Dermis microvascular lymphatic vessel endothelial cell (primary cell): ENCODE measurements at regions not wholly inside any gene's neighbourhood (a gene's known extent, or its start where the extent isn't known, plus 50 kb on each side); places are given as distances from the start of the nearest gene placed in this dataset.
"Not testable (repeated sequence)": the region's sequence is repeated elsewhere in the genome, so short reads cannot be mapped to it uniquely, and the experiment has no call there.

ENCODE experiments used
- DNase-seq, 2 donors: peaks; one replicate each; pipeline versions ENCODE4 v3.0.0 to v3.0.0-alpha.2; 2010; ENCODE audit warnings: low read depth in 2 of 2

DNA sequence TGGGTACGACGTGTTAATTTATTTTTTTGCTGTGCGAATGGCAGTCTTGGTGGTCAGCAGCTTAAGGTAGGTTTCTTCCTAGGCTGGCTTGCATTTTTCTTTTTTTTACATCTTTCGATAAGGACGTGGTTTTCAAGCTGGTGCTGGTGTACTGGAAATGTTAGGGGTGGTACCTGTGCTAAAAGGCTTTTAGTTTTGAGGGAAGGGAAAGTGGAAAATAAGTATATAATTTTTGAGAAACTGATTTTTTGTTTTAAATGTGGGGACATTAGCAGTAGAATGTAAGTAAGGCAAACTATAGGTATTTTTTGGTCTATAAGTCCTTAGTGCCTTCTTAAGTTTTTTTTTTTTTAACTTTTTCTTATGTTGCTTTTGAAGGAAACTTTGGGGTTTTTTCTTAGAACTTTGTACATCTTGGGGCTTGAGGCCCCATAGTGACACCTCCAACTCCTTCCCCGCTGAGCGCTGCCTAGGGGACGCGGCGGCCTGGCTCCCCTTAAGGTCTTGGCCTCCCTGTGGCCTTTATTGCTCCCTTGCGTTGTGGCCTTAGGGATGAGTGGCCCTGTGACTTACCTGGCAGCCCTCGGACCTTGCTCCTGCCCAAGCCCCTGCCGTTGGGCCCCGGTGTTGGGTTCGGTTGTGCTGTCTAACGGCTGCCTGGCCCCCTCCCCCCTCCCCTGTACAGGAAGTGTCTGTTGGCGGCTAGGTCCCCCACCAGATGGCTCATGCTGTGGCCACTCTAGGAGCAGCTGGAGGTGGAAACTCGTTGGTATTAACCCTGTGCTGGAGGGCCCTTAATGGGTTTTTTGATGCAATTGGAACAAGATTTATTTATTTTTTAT lies 88.0 kb upstream of the RPRML start:
- peak; percentile 88 to 93 for DNase-seq

GRCh38 chr17:47066095-47066494 lies 87.0 kb upstream of the RPRML start:
- DNase-seq = no peak

- no peak for DNase-seq
Measured at GRCh38 chr17:47064684-47065083, 85.6 kb upstream of the RPRML start.

GRCh38 chr17:47063475-47063874 lies 84.4 kb upstream of the RPRML start:
- DNase-seq = no peak

DNA sequence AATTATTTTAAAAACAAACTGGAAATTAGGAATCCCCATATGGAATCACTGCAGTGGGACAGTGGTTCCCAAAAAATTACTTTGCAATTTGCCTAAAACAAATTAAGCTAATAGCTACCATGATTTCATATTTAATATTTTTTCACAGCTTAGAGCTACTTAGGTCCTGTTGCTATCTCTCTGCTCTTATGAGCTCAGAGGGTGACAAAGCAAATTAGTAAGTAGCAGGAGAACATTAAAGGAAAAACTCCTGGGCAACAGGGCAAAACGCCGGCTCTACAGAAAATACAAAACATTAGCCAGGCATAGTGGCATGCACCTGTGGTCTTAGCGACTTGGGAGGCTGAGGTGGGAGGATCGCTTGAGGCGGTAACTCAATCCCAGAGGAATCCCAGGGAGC lies 83.8 kb upstream of the RPRML start:
- not testable (repeated sequence) for DNase-seq

DNA sequence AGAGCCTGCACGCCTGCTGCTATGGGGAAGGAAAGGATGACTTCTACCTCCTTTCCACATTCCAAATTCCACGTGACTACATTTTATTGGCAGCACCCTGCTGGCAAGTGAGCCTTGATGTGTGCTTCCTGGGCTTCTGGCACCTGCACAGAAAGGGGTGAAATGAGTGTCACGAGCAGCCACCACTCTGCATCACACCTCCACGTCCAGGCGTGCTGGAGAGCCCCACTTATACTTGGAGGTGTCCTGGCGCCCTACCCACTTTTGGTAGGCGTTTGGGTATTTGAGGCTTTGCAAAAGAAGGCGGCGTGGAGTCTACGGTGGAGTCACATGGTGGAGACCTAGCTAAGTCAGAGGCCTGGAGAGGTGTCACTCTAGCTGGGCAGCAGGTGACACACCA lies 81.0 kb upstream of the RPRML start:
- not testable (repeated sequence) for DNase-seq

GRCh38 chr17:47057830-47058229 lies 78.8 kb upstream of the RPRML start:
- DNase-seq = no peak

DNA sequence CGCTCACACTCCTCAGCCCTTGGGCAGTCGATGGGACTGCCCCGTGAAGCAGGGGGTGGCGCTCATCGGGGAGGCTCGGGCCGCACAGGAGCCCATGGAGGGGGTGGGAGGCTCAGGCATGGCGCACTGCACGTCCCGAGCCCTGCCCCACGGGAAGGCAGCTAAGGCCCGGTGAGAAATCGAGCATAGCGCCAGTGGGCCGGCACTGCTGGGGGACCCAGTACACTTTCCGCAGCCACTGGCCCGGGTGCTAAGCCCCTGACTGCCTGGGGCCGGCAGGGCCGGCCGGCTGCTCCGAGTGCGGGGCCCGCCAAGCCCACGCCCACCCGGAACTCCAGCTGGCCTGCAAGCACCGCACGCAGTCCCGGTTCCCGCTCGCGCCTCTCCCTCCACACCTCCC lies 78.2 kb upstream of the RPRML start:
- DNase-seq = not testable (repeated sequence)

DNA sequence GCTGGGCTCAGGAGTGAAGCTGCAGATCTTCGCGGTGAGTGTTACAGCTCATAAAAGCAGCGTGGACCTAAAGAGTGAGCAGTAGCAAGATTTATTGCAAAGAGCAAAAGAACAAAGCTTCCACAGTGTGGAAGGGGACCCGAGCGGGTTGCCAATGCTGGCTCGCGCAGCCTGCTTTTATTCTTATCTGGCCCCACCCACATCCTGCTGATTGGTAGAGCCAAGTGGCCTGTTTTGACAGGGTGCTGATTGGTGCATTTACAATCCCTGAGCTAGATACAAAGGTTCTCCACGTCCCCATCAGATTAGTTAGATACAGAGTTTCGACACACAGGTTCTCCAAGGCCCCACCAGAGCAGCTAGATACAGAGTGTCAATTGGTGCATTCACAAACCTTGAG lies 77.6 kb upstream of the RPRML start:
- not testable (repeated sequence) for DNase-seq
